Bronchial epithelial cell (primary cell): ENCODE measurements at regions not wholly inside any gene's neighbourhood (a gene's known extent, or its start where the extent isn't known, plus 50 kb on each side); places are given as distances from the start of the nearest gene placed in this dataset.

Source experiments
- DNase-seq: peaks from one replicate; pipeline ENCODE4 v3.0.0-alpha.2; 2010; ENCODE audit warnings: low read depth
- FAIRE-seq: peaks from 2 replicates; lab custom pipeline; 2011; peaks lifted over from hg19 to GRCh38; lab: Jason Lieb, UNC
- H3K27me3 ChIP-seq: 2 replicates; pipeline ENCODE4 v1.5.1; 2011; ENCODE audit warnings: low read length; ENCODE audit not compliant: control insufficient read depth, insufficient read depth
- H3K36me3 ChIP-seq: 2 replicates; pipeline ENCODE4 v1.5.1; 2011; ENCODE audit warnings: low read length; ENCODE audit not compliant: control insufficient read depth, insufficient read depth
- H3K4me3 ChIP-seq: 2 replicates; pipeline ENCODE4 v1.5.1; 2011; ENCODE audit warnings: mild to moderate bottlenecking, low read depth, low read length, control low read depth
- TF ChIP-seq, protein P1 (sequence below): IDR thresholded peaks from 2 replicates; pipeline ENCODE4 v1.5.1; 2011; ENCODE audit warnings: mild to moderate bottlenecking, moderate library complexity, low read length, control low read depth, inconsistent platforms; ENCODE audit not compliant: insufficient read depth, severe bottlenecking

DNA sequence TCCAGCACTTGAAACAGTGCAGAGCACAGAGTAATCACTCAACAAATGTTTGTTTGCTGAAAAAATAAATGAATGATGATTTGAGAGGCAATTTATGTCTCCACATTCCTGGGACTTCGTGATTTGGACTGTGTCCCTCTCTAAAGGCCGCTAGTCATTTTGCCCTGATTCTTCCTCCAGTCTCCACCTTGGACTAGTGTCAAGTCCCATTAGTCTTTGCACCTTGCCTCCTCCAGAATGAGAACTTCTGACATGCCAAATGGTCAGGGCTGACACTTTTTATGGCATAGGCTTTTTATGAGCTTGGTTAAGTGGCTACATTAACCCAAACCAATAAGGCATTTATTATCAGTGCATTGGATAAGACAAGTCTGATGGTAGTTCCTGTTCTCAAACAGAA is 65.1 kb upstream of the POF1B start:
- FAIRE-seq (no peak), DNase-seq (no peak)
- Histone ChIP-seq H3K4me3 (no peak overlapping the region), H3K27me3 (no peaks in the 10 kb centered on the region), H3K36me3 (no peaks in the 10 kb centered on the region)
- TF ChIP-seq, protein P1, sequence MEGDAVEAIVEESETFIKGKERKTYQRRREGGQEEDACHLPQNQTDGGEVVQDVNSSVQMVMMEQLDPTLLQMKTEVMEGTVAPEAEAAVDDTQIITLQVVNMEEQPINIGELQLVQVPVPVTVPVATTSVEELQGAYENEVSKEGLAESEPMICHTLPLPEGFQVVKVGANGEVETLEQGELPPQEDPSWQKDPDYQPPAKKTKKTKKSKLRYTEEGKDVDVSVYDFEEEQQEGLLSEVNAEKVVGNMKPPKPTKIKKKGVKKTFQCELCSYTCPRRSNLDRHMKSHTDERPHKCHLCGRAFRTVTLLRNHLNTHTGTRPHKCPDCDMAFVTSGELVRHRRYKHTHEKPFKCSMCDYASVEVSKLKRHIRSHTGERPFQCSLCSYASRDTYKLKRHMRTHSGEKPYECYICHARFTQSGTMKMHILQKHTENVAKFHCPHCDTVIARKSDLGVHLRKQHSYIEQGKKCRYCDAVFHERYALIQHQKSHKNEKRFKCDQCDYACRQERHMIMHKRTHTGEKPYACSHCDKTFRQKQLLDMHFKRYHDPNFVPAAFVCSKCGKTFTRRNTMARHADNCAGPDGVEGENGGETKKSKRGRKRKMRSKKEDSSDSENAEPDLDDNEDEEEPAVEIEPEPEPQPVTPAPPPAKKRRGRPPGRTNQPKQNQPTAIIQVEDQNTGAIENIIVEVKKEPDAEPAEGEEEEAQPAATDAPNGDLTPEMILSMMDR: no peak
